HK-2 (cell line): ENCODE measurements at regions not wholly inside any gene's neighbourhood (a gene's known extent, or its start where the extent isn't known, plus 50 kb on each side); places are given as distances from the start of the nearest gene placed in this dataset.
"Not testable (repeated sequence)": the region's sequence is repeated elsewhere in the genome, so short reads cannot be mapped to it uniquely, and the experiment has no call there.

ENCODE experiments used
- DNase-seq: peaks from one replicate; pipeline ENCODE4 v3.0.0-alpha.2; 2018; ENCODE audit not compliant: unreplicated experiment

GRCh38 chr4:187069398-187069797 lies 345.7 kb upstream of the FAT1 start:
- no peak for DNase-seq

- no peak for DNase-seq
Observed at GRCh38 chr4:187070158-187070557, 346.5 kb upstream of the FAT1 start.

GRCh38 chr4:187070740-187071139 lies 347.1 kb upstream of the FAT1 start:
- DNase-seq = no peak

- no peak for DNase-seq
Observed at GRCh38 chr4:187071946-187072600, 348.4 kb upstream of the FAT1 start.

- DNase-seq = no peak
Observed at GRCh38 chr4:187073820-187074219, 350.2 kb upstream of the FAT1 start.

- no peak for DNase-seq
Observed at GRCh38 chr4:187075514-187075913, 351.9 kb upstream of the FAT1 start.

- no peak for DNase-seq
Observed at GRCh38 chr4:187077744-187078401, 354.2 kb upstream of the FAT1 start.

- DNase-seq = no peak
Observed at GRCh38 chr4:187084701-187085100, 361.0 kb upstream of the FAT1 start.

- no peak for DNase-seq
Observed at GRCh38 chr4:187085339-187085738, 361.7 kb upstream of the FAT1 start.

- no peak for DNase-seq
Observed at GRCh38 chr4:187086151-187086550, 362.5 kb upstream of the FAT1 start.

GRCh38 chr4:187088070-187088799 lies 364.6 kb upstream of the FAT1 start:
- no peak for DNase-seq

GRCh38 chr4:187090401-187090800 lies 366.7 kb upstream of the FAT1 start:
- DNase-seq = no peak

- DNase-seq = not testable (repeated sequence)
Observed at GRCh38 chr4:187090832-187091231, 367.2 kb upstream of the FAT1 start.

GRCh38 chr4:187094144-187094543 lies 370.5 kb upstream of the FAT1 start:
- no peak for DNase-seq

- DNase-seq = no peak
Observed at GRCh38 chr4:187098429-187098828, 374.8 kb upstream of the FAT1 start.

GRCh38 chr4:187103351-187103750 lies 379.7 kb upstream of the FAT1 start:
- no peak for DNase-seq

- no peak for DNase-seq
Observed at GRCh38 chr4:187108845-187109244, 385.2 kb upstream of the FAT1 start.

GRCh38 chr4:187109636-187110035 lies 386.0 kb upstream of the FAT1 start:
- DNase-seq = no peak

GRCh38 chr4:187118166-187118565 lies 394.5 kb upstream of the FAT1 start:
- DNase-seq = no peak

GRCh38 chr4:187118602-187119120 lies 395.0 kb upstream of the FAT1 start:
- DNase-seq = no peak

GRCh38 chr4:187124331-187124730 lies 400.7 kb upstream of the FAT1 start:
- no peak for DNase-seq

GRCh38 chr4:187125062-187125461 lies 401.4 kb upstream of the FAT1 start:
- no peak for DNase-seq

- DNase-seq = no peak
Observed at GRCh38 chr4:187127456-187127855, 403.8 kb upstream of the FAT1 start.
